A549 (cell line): ENCODE measurements at regions not wholly inside any gene's neighbourhood (a gene's known extent, or its start where the extent isn't known, plus 50 kb on each side); places are given as distances from the start of the nearest gene placed in this dataset.

Experiments used
- ATAC-seq, 2 experiments: fragments of 200-7000 bp in 1 of 2; fragments of >200 bp in 1 of 2; cut with Nextera tagmentation in 1 of 2; cut with Tn5 transposase in 1 of 2; 3 replicates each; pipeline versions ENCODE4 v1.8.0 to v1.9.1; 2018 to 2020; ENCODE audit warnings: mild to moderate bottlenecking in 1 of 2, moderate library complexity in 1 of 2
- CTCF ChIA-PET: fragments of 300-600 bp; sonication (Branson Sonifier 250); formaldehyde crosslinking; extraction: SDS; loops from one replicate; lab custom pipeline; 2021; ENCODE audit warnings: antibody characterized with exemption, inconsistent platforms; lab: Yijun Ruan, JAX
- POLR2A ChIA-PET: fragments of 350-600 bp; formaldehyde crosslinking; extraction: SDS; loops from one replicate; lab custom pipeline; 2021; ENCODE audit warnings: antibody characterized with exemption, inconsistent platforms; lab: Yijun Ruan, JAX
- DNase-seq, 2 experiments: peaks; one replicate each; pipeline versions ENCODE4 v3.0.0 to v3.0.0-alpha.2; 2011 to 2016; ENCODE audit warnings: low read depth in 1 of 2, low spot score in 1 of 2
- FAIRE-seq: peaks from 2 replicates; lab custom pipeline; 2011; peaks lifted over from hg19 to GRCh38; lab: Jason Lieb, UNC
- H3K27ac ChIP-seq, 2 experiments: fragments of >200 bp; sonication (Bioruptor Twin); formaldehyde crosslinking; 3 replicates each; pipeline ENCODE4 v1.5.1; 2016 to 2017
- H3K4me1 ChIP-seq: fragments of >200 bp; sonication (Bioruptor Twin); formaldehyde crosslinking; 3 replicates; pipeline ENCODE4 v1.6.1; 2016
- H3K4me2 ChIP-seq: fragments of >200 bp; sonication (Bioruptor Twin); formaldehyde crosslinking; 3 replicates; pipeline ENCODE4 v1.6.1; 2016
- H3K4me3 ChIP-seq: fragments of >200 bp; sonication (Bioruptor Twin); formaldehyde crosslinking; 3 replicates; pipeline ENCODE4 v1.5.1; 2016
- H3K9me3 ChIP-seq: fragments of >200 bp; sonication (Bioruptor Twin); formaldehyde crosslinking; 3 replicates; pipeline ENCODE4 v1.6.1; 2016
- CBX2 ChIP-seq: fragments of 200-600 bp; sonication (generic); IDR thresholded peaks from 2 replicates; pipeline ENCODE4 v1.6.1; 2016; ENCODE audit warnings: low read depth, mild to moderate bottlenecking, borderline replicate concordance
- CBX8 ChIP-seq: fragments of 200-600 bp; sonication (generic); IDR thresholded peaks from 2 replicates; pipeline ENCODE4 v1.6.1; 2016
- CHD2 ChIP-seq: fragments of 150-350 bp; IDR thresholded peaks from 2 replicates; pipeline ENCODE4 v1.6.1; 2014; ENCODE audit warnings: low read length; ENCODE audit not compliant: partially characterized antibody
- CHD4 ChIP-seq: fragments of 200-600 bp; sonication (generic); IDR thresholded peaks from 2 replicates; pipeline ENCODE4 v1.6.1; 2016; ENCODE audit warnings: antibody characterized with exemption, mild to moderate bottlenecking, borderline replicate concordance
- E2F6 ChIP-seq: IDR thresholded peaks from 2 replicates; pipeline ENCODE4 v1.6.1; 2012; ENCODE audit warnings: low read depth, borderline replicate concordance
- EHF ChIP-seq: fragments of 250-450 bp; sonication (Bioruptor Pico); IDR thresholded peaks from 2 replicates; pipeline ENCODE4 v1.5.0; 2020; ENCODE audit warnings: mild to moderate bottlenecking
- FOXS1 ChIP-seq: fragments of 250-450 bp; sonication (Bioruptor Pico); IDR thresholded peaks from 2 replicates; pipeline ENCODE4 v1.5.0; 2020; ENCODE audit warnings: mild to moderate bottlenecking, moderate library complexity
- HDAC2 ChIP-seq: fragments of 200-600 bp; sonication (generic); IDR thresholded peaks from 2 replicates; pipeline ENCODE4 v1.6.1; 2016
- HMGXB4 ChIP-seq: fragments of 250-450 bp; sonication (Bioruptor Pico); IDR thresholded peaks from 2 replicates; pipeline ENCODE4 v1.5.0; 2021; ENCODE audit warnings: mild to moderate bottlenecking, moderate library complexity, borderline replicate concordance
- HOXA7 ChIP-seq: fragments of 250-450 bp; sonication (Bioruptor Pico); IDR thresholded peaks from 2 replicates; pipeline ENCODE4 v1.5.0; 2020; ENCODE audit warnings: mild to moderate bottlenecking, moderate library complexity
- JUN ChIP-seq, 2 experiments: fragments of >200 bp; sonication (Bioruptor Twin); formaldehyde crosslinking; IDR thresholded peaks; 2 replicates in 1 of 2; 3 replicates in 1 of 2; pipeline ENCODE4 v1.6.1; 2016 to 2017
- KDM5A ChIP-seq: fragments of 200-600 bp; sonication (generic); IDR thresholded peaks from 2 replicates; pipeline ENCODE4 v1.6.1; 2016; ENCODE audit warnings: antibody characterized with exemption, mild to moderate bottlenecking
- MAFK ChIP-seq: fragments of 450-650 bp; IDR thresholded peaks from 2 replicates; pipeline ENCODE4 v1.6.1; 2014; ENCODE audit not compliant: partially characterized antibody
- MAZ ChIP-seq: fragments of 150-350 bp; IDR thresholded peaks from 2 replicates; pipeline ENCODE4 v1.6.1; 2014; ENCODE audit warnings: antibody characterized with exemption, low read depth, low read length, borderline replicate concordance
- MYC ChIP-seq: IDR thresholded peaks from 2 replicates; pipeline ENCODE4 v1.6.1; 2012; ENCODE audit warnings: mild to moderate bottlenecking, inconsistent platforms, low read length, improper control_type of control experiment, borderline replicate concordance
- NFE2L2 ChIP-seq: fragments of 150-350 bp; conservative IDR thresholded peaks from 2 replicates; pipeline ENCODE4 v1.6.1; 2014; ENCODE audit warnings: low read length
- NPAS2 ChIP-seq: fragments of 250-450 bp; sonication (Bioruptor Pico); IDR thresholded peaks from 2 replicates; pipeline ENCODE4 v1.8.0; 2022; ENCODE audit warnings: mild to moderate bottlenecking, moderate library complexity, borderline replicate concordance
- PBX3 ChIP-seq: IDR thresholded peaks from 2 replicates; pipeline ENCODE4 v1.6.1; 2012
- PHF8 ChIP-seq: fragments of 200-600 bp; sonication (generic); IDR thresholded peaks from 2 replicates; pipeline ENCODE4 v1.6.1; 2016; ENCODE audit warnings: low read depth, mild to moderate bottlenecking, antibody characterized with exemption, moderate library complexity, borderline replicate concordance
- RAD21 ChIP-seq, 2 experiments: fragments of >200 bp in 1 of 2; sonication (Bioruptor Twin) in 1 of 2; formaldehyde crosslinking in 1 of 2; IDR thresholded peaks in 1 of 2; conservative IDR thresholded peaks in 1 of 2; 2 replicates in 1 of 2; 3 replicates in 1 of 2; pipeline ENCODE4 v1.6.1; 2012 to 2018; ENCODE audit warnings: inconsistent platforms in 1 of 2
- RFX5 ChIP-seq: fragments of 450-650 bp; IDR thresholded peaks from 2 replicates; pipeline ENCODE4 v1.7.1; 2014; ENCODE audit warnings: antibody characterized with exemption, mild to moderate bottlenecking, moderate library complexity
- TFCP2L1 ChIP-seq: fragments of 250-450 bp; sonication (Bioruptor Pico); IDR thresholded peaks from 2 replicates; pipeline ENCODE4 v1.5.0; 2021; ENCODE audit warnings: mild to moderate bottlenecking
- USF2 ChIP-seq: fragments of 450-650 bp; IDR thresholded peaks from 2 replicates; pipeline ENCODE4 v1.6.1; 2014; ENCODE audit warnings: antibody characterized with exemption
- ZC3H11A ChIP-seq: fragments of 450-650 bp; IDR thresholded peaks from 2 replicates; pipeline ENCODE4 v1.6.1; 2014; ENCODE audit warnings: antibody characterized with exemption, mild to moderate bottlenecking
- ZFP36 ChIP-seq: fragments of 450-650 bp; IDR thresholded peaks from 2 replicates; pipeline ENCODE4 v1.6.1; 2014; ENCODE audit warnings: borderline replicate concordance; ENCODE audit not compliant: partially characterized antibody
- ZSCAN20 ChIP-seq: fragments of 250-450 bp; sonication (Bioruptor Pico); IDR thresholded peaks from 2 replicates; pipeline ENCODE4 v1.8.0; 2022; ENCODE audit warnings: mild to moderate bottlenecking, moderate library complexity
- WGBS: methylation state at CpG from one replicate; pipeline ENCODE4 v1.1.6; 2017; ENCODE audit errors: missing lambda C conversion rate; 5-methylcytosine and 5-hydroxymethylcytosine counted together
- TF ChIP-seq, protein P1 (sequence below): fragments of 150-350 bp; IDR thresholded peaks from 2 replicates; pipeline ENCODE4 v1.6.1; 2014; ENCODE audit warnings: low read depth, mild to moderate bottlenecking, low read length

GRCh38 chr3:76171647-76172046 lies 386.3 kb upstream of the ZNF717 start:
- Histone ChIP-seq H3K4me2 (no peak overlapping the region), H3K27ac (no peak overlapping the region), H3K4me1 (no peaks in the 10 kb centered on the region), H3K9me3 (no peaks in the 10 kb centered on the region), H3K4me3 (no peak overlapping the region)
- no peak for ATAC-seq
- WGBS, result 34% methylated on average over 3 of the region's 3 CpGs
- TF ChIP-seq RAD21 (conservative IDR thresholded peaks at IDR 0.05 in 1 of 2, IDR thresholded peaks at IDR 0.05 in 1 of 2) (no peak), CHD4 (no peak), PBX3 (no peak), USF2 (no peak), ZSCAN20 (CRISPR knock-in tag) (no peak), MAFK (peak; percentile 28), JUN (IDR thresholded peaks at IDR 0.05) (no peak)
- no peak for DNase-seq
- ChIA-PET CTCF (no interaction called here), POLR2A (no interaction called here)
- no peak for FAIRE-seq

GRCh38 chr3:76177610-76178009 lies 392.3 kb upstream of the ZNF717 start:
- Histone ChIP-seq H3K9me3 (no peaks in the 10 kb centered on the region), H3K4me3 (no peak overlapping the region), H3K4me1 (no peaks in the 10 kb centered on the region), H3K27ac (no peak overlapping the region), H3K4me2 (no peak overlapping the region)
- DNase-seq (no peak), FAIRE-seq (no peak), ATAC-seq (no peak)
- POLR2A ChIA-PET, result no interaction called here
- CTCF ChIA-PET, result no interaction called here
- TF ChIP-seq MYC, result no peak
- no peak for TF ChIP-seq ZC3H11A
- no peak for TF ChIP-seq FOXS1 (CRISPR knock-in tag)
- TF ChIP-seq NPAS2 (CRISPR knock-in tag), result no peak
- no peak for TF ChIP-seq HOXA7
- TF ChIP-seq RAD21 (conservative IDR thresholded peaks at IDR 0.05 in 1 of 2, IDR thresholded peaks at IDR 0.05 in 1 of 2), result no peak
- TF ChIP-seq NFE2L2, result no peak
- no peak for TF ChIP-seq CHD2
- no peak for TF ChIP-seq EHF (CRISPR knock-in tag)
- TF ChIP-seq KDM5A, result no peak
- no peak for TF ChIP-seq ZFP36
- no peak for TF ChIP-seq CBX8
- WGBS, result 4% methylated on average over 4 of the region's 4 CpGs

DNA sequence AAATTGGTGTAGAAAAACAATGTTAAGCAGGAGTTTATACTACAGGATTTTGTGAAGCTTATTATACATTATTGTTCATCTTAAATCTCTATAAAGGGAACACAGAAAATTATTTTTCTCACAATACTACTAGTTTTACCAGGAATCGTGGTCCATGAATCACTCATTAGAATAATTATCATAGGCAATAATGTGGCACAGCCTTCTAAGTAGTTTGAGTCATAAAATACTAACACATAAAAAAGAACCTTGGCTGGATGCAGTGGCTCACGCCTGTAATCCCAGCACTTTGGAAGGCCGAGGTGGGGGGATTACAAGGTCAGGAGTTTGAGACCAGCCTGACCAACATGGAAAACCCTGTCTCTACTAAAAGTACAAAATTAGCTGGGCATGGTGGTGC lies 393.1 kb upstream of the ZNF717 start:
- FAIRE-seq (no peak), DNase-seq (no peak), ATAC-seq (no peak)
- CTCF ChIA-PET, result no interaction called here
- H3K9me3 ChIP-seq, result 0 out of 3 replicates have a peak, but pooled peaks cover 2% of the 10 kb centered on the region
- H3K4me2 ChIP-seq, result no peak overlapping the region
- no peak for TF ChIP-seq RFX5
- TF ChIP-seq HOXA7, result no peak
- TF ChIP-seq, protein P1, sequence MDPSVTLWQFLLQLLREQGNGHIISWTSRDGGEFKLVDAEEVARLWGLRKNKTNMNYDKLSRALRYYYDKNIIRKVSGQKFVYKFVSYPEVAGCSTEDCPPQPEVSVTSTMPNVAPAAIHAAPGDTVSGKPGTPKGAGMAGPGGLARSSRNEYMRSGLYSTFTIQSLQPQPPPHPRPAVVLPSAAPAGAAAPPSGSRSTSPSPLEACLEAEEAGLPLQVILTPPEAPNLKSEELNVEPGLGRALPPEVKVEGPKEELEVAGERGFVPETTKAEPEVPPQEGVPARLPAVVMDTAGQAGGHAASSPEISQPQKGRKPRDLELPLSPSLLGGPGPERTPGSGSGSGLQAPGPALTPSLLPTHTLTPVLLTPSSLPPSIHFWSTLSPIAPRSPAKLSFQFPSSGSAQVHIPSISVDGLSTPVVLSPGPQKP, result no peak
- TF ChIP-seq PBX3, result no peak
- TF ChIP-seq E2F6, result no peak
- no peak for TF ChIP-seq MAZ
- TF ChIP-seq ZC3H11A, result no peak
- no peak for TF ChIP-seq TFCP2L1 (CRISPR knock-in tag)
- no peak for TF ChIP-seq CBX2
- TF ChIP-seq HMGXB4 (CRISPR knock-in tag), result no peak
- no peak for TF ChIP-seq HDAC2
- no peak for TF ChIP-seq PHF8
- TF ChIP-seq CHD2, result no peak
- no peak overlapping the region for H3K4me3 ChIP-seq
- WGBS, result 6% methylated on average over 3 of the region's 3 CpGs
- no peaks in the 10 kb centered on the region for H3K4me1 ChIP-seq
- H3K27ac ChIP-seq, result no peak overlapping the region
- POLR2A ChIA-PET, result no interaction called here
